K562 (cell line): ENCODE measurements at regions not wholly inside any gene's neighbourhood (a gene's known extent, or its start where the extent isn't known, plus 50 kb on each side); places are given as distances from the start of the nearest gene placed in this dataset.

Experiments
- ATAC-seq: fragments of 200-7000 bp; cut with Tn5 transposase; 3 replicates; pipeline ENCODE4 v1.9.1; 2020; ENCODE audit warnings: moderate library complexity
- BruUV-seq: library from RNA; stranded (reverse); fragments of 400-500 nt; replicated peaks from 2 replicates; lab custom pipeline; 2021; lab: Mats Ljungman, UMichigan
- CTCF ChIA-PET: fragments of 300-600 bp; formaldehyde crosslinking; extraction: SDS; loops from one replicate; lab custom pipeline; 2021; ENCODE audit warnings: low intra/inter-chr PET ratio; lab: Yijun Ruan, JAX
- POLR2A ChIA-PET: fragments of 300-600, 350-650 bp; sonication (Branson Sonifier 250); formaldehyde crosslinking; extraction: SDS; loops from one replicate; lab custom pipeline; 2021; ENCODE audit warnings: antibody characterized with exemption, inconsistent platforms; lab: Yijun Ruan, JAX
- DNase-seq, 4 experiments: peaks; one replicate each; pipeline versions ENCODE4 v3.0.0 to v3.0.0-alpha.2; 2011 to 2018; ENCODE audit warnings: low spot score in 3 of 4, mixed read lengths in 3 of 4; ENCODE audit errors: extremely low read depth in 1 of 4
- FAIRE-seq: peaks from 2 replicates; lab custom pipeline; 2011; peaks lifted over from hg19 to GRCh38; lab: Jason Lieb, UNC
- H2AFZ ChIP-seq: 2 replicates; pipeline ENCODE4 v1.6.0; 2011; ENCODE audit warnings: low read depth, low read length, control low read depth, inconsistent platforms
- H3K27ac ChIP-seq: fragments of 200-600 bp; 3 replicates; pipeline ENCODE4 v1.8.0; 2011; ENCODE audit warnings: low read depth, mild to moderate bottlenecking, control low read depth, inconsistent platforms, low read length, moderate library complexity, mixed read lengths; ENCODE audit errors: extremely low read depth
- H3K27me3 ChIP-seq, 2 experiments: fragments of 300-600 bp in 1 of 2; 2 replicates in 1 of 2; 3 replicates in 1 of 2; pipeline versions ENCODE4 v1.6.0 to v1.8.0; 2011; ENCODE audit warnings: inconsistent platforms in 2 of 2, low read length in 2 of 2, mild to moderate bottlenecking in 1 of 2, mixed read lengths in 1 of 2, moderate library complexity in 1 of 2; ENCODE audit not compliant: control insufficient read depth in 2 of 2, insufficient read depth in 2 of 2
- H3K36me3 ChIP-seq: fragments of 300-600 bp; 3 replicates; pipeline ENCODE4 v1.8.0; 2011; ENCODE audit warnings: mild to moderate bottlenecking, low read length, inconsistent platforms; ENCODE audit not compliant: control insufficient read depth, insufficient read depth
- H3K4me1 ChIP-seq, 2 experiments: fragments of 200-600 bp in 1 of 2; replicated peaks in 1 of 2; 2 replicates in 1 of 2; 3 replicates in 1 of 2; pipeline versions ENCODE4 v1.5.1 to v1.8.0; 2011; ENCODE audit warnings: inconsistent platforms in 2 of 2, low read length in 2 of 2, mild to moderate bottlenecking in 1 of 2, mixed read lengths in 1 of 2, moderate library complexity in 1 of 2; ENCODE audit not compliant: control insufficient read depth in 2 of 2, insufficient read depth in 2 of 2
- H3K4me2 ChIP-seq: 2 replicates; pipeline ENCODE4 v1.6.1; 2011; ENCODE audit warnings: low read length, control low read depth, inconsistent platforms, mixed read lengths; ENCODE audit not compliant: insufficient read depth
- H3K4me3 ChIP-seq: fragments of 200-600 bp; sonication (generic), shearing (Covaris generic); 2 replicates; pipeline ENCODE4 v1.5.1; 2016; ENCODE audit warnings: control low read depth, inconsistent platforms
- H3K79me2 ChIP-seq: fragments of 200-600 bp; 3 replicates; pipeline ENCODE4 v1.8.0; 2011; ENCODE audit warnings: low read length, inconsistent platforms; ENCODE audit not compliant: control insufficient read depth, insufficient read depth
- H3K9ac ChIP-seq, 2 experiments: 2 replicates each; pipeline versions ENCODE4 v1.6.0 to v1.6.1; 2011; ENCODE audit warnings: low read depth in 2 of 2, low read length in 2 of 2, control low read depth in 1 of 2, inconsistent platforms in 1 of 2, mild to moderate bottlenecking in 1 of 2, mixed read lengths in 1 of 2; ENCODE audit not compliant: insufficient read depth in 1 of 2
- H3K9me1 ChIP-seq: one replicate; pipeline ENCODE4 v1.6.0; 2011; ENCODE audit warnings: inconsistent platforms, mild to moderate bottlenecking, low read length, moderate library complexity; ENCODE audit not compliant: control insufficient read depth, insufficient read depth
- H3K9me3 ChIP-seq: replicated peaks from 2 replicates; pipeline ENCODE4 v1.5.1; 2011; ENCODE audit warnings: low read depth, low read length, inconsistent platforms; ENCODE audit not compliant: control insufficient read depth, insufficient read depth
- H4K20me1 ChIP-seq: replicated peaks from 2 replicates; pipeline ENCODE4 v1.6.1; 2011; ENCODE audit warnings: low read length, inconsistent platforms, mixed read lengths; ENCODE audit not compliant: control insufficient read depth, insufficient read depth
- ATF6 ChIP-seq: sonication (generic); formaldehyde crosslinking; IDR thresholded peaks from 2 replicates; pipeline ENCODE4 v1.4.0; 2020; ENCODE audit warnings: mild to moderate bottlenecking, missing genetic modification reagents
- CBFB ChIP-seq: sonication (generic); formaldehyde crosslinking; IDR thresholded peaks from 2 replicates; pipeline ENCODE4 v1.4.0; 2020; ENCODE audit warnings: mild to moderate bottlenecking, missing genetic modification reagents
- HNRNPL ChIP-seq: fragments of 200-400 bp; formaldehyde crosslinking; IDR thresholded peaks from 2 replicates; pipeline ENCODE4 v1.6.1; 2017; ENCODE audit warnings: low read depth, mild to moderate bottlenecking, low read length
- IRF1 ChIP-seq: sonication (generic); formaldehyde crosslinking; IDR thresholded peaks from 2 replicates; pipeline ENCODE4 v1.8.0; 2022; ENCODE audit warnings: missing genetic modification reagents, mild to moderate bottlenecking, borderline replicate concordance
- MED1 ChIP-seq: sonication (generic); formaldehyde crosslinking; IDR thresholded peaks from 2 replicates; pipeline ENCODE4 v1.8.1; 2023; ENCODE audit warnings: missing genetic modification reagents, borderline replicate concordance
- RBM39 ChIP-seq: fragments of 200-400 bp; formaldehyde crosslinking; optimal IDR thresholded peaks from 2 replicates; pipeline ENCODE3; 2018; ENCODE audit warnings: low read depth, low read length
- TEAD1 ChIP-seq, 2 experiments: fragments of 450-650 bp in 1 of 2; sonication (generic) in 1 of 2; formaldehyde crosslinking; IDR thresholded peaks; 2 replicates each; pipeline versions ENCODE4 v1.4.0 to v1.8.0; 2020 to 2022; ENCODE audit warnings: mild to moderate bottlenecking in 2 of 2, missing genetic modification reagents in 1 of 2
- VEZF1 ChIP-seq: fragments of 200-800 bp; sonication (Bioruptor generic); IDR thresholded peaks from 2 replicates; pipeline ENCODE4 v1.6.1; 2017; ENCODE audit warnings: missing genetic modification characterization, missing compliant biosample characterization
- ZBTB8A ChIP-seq: fragments of 450-650 bp; IDR thresholded peaks from 2 replicates; pipeline ENCODE4 v1.6.1; 2018; ENCODE audit warnings: mild to moderate bottlenecking, moderate library complexity; ENCODE audit not compliant: partially characterized antibody
- ZNF384 ChIP-seq: IDR thresholded peaks from 2 replicates; pipeline ENCODE4 v1.6.1; 2012; ENCODE audit warnings: low read depth, low read length, improper control_type of control experiment
- ZNF444 ChIP-seq: fragments of 250-450 bp; sonication (Bioruptor Pico); IDR thresholded peaks from 2 replicates; pipeline ENCODE4 v1.4.0; 2020; ENCODE audit warnings: mild to moderate bottlenecking, moderate library complexity
- WGBS: fragments of 100-300 bp; shearing (Covaris generic); methylation state at CpG from one replicate; pipeline ENCODE4 v1.1.6; 2016; ENCODE audit warnings: low coverage, mixed read lengths; ENCODE audit not compliant: insufficient coverage; ENCODE audit errors: missing lambda C conversion rate; 5-methylcytosine and 5-hydroxymethylcytosine counted together
- in situ Hi-C: fragments of 300-500 bp; cut with MboI; formaldehyde crosslinking; loops from 4 replicates; pipeline ENCODE4 v1.15.0; 2018; ENCODE audit warnings: inconsistent platforms, mixed read lengths
- intact Hi-C: fragments of 100-400 bp; cut with micrococcal nuclease; formaldehyde crosslinking; loops from 2 replicates; pipeline ENCODE4 v1.14.2; 2022

- TF ChIP-seq ZNF384 (no peak), ZBTB8A (no peak), MED1 (CRISPR knock-in tag) (no peak)
These were observed 371.1 kb downstream of the FSCB start (continued) for GRCh38 chr14:44135972-44136371.

GRCh38 chr14:44131861-44132260 lies 375.2 kb downstream of the FSCB start:
- ATAC-seq (no peak), DNase-seq (no peak), FAIRE-seq (no peak)
- no peak overlapping the region for H3K4me2 ChIP-seq
- no peaks in the 10 kb centered on the region for H3K79me2 ChIP-seq
- no peak overlapping the region for H2AFZ ChIP-seq
- H3K36me3 ChIP-seq: no peaks in the 10 kb centered on the region
- POLR2A ChIA-PET: no interaction called here
- intact Hi-C loops: no loop called here
- in situ Hi-C loops: no loop called here
- CTCF ChIA-PET: no interaction called here
- WGBS: 0% methylated on average over 1 of the region's 1 CpG
- no peak for TF ChIP-seq TEAD1 (CRISPR knock-in tag; IDR thresholded peaks at IDR 0.05)
- TF ChIP-seq ATF6 (CRISPR knock-in tag): no peak
- no peak for TF ChIP-seq RBM39
- no peak for TF ChIP-seq ZNF444 (CRISPR knock-in tag)
- TF ChIP-seq HNRNPL: no peak
- no peak for TF ChIP-seq CBFB
- no peak for TF ChIP-seq VEZF1 (CRISPR knock-in tag)
- TF ChIP-seq IRF1 (CRISPR knock-in tag): no peak
- no peak overlapping the region for H3K4me3 ChIP-seq
- H3K9me3 ChIP-seq: no peaks in the 10 kb centered on the region
- H3K9ac ChIP-seq: no peak overlapping the region
- H3K4me1 ChIP-seq: no peaks in the 10 kb centered on the region
- H3K27ac ChIP-seq: no peak overlapping the region
- no peaks in the 10 kb centered on the region for H3K9me1 ChIP-seq
- no peaks in the 10 kb centered on the region for H3K27me3 ChIP-seq
- no peaks in the 10 kb centered on the region for H4K20me1 ChIP-seq
- BruUV-seq: no TSS peak
